ENCODE measurements at regions not wholly inside any gene's neighbourhood (a gene's known extent, or its start where the extent isn't known, plus 50 kb on each side); places are given as distances from the start of the nearest gene placed in this dataset.

DNA sequence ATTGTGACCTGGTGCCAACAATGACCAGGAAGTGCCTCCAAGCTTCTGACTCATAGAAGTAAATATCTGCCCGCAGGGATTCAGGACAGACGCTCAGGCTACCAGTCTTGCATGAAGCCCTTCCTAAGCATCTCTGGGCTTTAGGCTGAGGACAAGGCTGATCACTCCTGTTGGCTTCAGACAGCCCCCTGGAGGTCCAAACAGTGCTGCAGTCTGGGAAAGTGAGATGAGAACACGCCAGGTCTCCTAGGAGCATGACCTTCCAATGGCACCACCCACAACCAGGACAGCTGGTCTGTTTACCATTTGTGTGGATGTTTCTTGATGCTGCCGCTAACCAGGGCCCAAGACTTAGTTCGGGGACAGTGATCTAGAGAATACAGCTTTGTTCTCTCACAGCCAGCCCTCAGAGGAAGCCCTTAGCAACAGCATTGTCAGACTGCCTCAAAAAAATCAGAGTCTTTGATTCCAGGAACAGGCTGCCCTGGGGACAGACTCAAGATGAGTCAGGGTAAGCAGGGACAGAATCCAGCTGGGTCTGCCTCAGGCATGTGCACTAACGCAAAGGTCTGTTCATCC, 111.2 kb downstream of the ZNF280B start (continued):
- TF ChIP-seq SOX15 (CRISPR knock-in tag; IDR thresholded peaks at IDR 0.05): no peak
- TF ChIP-seq, protein P1, sequence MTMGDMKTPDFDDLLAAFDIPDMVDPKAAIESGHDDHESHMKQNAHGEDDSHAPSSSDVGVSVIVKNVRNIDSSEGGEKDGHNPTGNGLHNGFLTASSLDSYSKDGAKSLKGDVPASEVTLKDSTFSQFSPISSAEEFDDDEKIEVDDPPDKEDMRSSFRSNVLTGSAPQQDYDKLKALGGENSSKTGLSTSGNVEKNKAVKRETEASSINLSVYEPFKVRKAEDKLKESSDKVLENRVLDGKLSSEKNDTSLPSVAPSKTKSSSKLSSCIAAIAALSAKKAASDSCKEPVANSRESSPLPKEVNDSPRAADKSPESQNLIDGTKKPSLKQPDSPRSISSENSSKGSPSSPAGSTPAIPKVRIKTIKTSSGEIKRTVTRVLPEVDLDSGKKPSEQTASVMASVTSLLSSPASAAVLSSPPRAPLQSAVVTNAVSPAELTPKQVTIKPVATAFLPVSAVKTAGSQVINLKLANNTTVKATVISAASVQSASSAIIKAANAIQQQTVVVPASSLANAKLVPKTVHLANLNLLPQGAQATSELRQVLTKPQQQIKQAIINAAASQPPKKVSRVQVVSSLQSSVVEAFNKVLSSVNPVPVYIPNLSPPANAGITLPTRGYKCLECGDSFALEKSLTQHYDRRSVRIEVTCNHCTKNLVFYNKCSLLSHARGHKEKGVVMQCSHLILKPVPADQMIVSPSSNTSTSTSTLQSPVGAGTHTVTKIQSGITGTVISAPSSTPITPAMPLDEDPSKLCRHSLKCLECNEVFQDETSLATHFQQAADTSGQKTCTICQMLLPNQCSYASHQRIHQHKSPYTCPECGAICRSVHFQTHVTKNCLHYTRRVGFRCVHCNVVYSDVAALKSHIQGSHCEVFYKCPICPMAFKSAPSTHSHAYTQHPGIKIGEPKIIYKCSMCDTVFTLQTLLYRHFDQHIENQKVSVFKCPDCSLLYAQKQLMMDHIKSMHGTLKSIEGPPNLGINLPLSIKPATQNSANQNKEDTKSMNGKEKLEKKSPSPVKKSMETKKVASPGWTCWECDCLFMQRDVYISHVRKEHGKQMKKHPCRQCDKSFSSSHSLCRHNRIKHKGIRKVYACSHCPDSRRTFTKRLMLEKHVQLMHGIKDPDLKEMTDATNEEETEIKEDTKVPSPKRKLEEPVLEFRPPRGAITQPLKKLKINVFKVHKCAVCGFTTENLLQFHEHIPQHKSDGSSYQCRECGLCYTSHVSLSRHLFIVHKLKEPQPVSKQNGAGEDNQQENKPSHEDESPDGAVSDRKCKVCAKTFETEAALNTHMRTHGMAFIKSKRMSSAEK (CRISPR knock-in tag; IDR thresholded peaks at IDR 0.05; ENCODE audit: borderline replicate concordance): no peak
- TF ChIP-seq MYBL2 (CRISPR knock-in tag; IDR thresholded peaks at IDR 0.05): no peak
- TF ChIP-seq FOXJ3 (CRISPR knock-in tag; IDR thresholded peaks at IDR 0.05; ENCODE audit: borderline replicate concordance): no peak
- no peak for TF ChIP-seq TEAD4 (CRISPR knock-in tag; IDR thresholded peaks at IDR 0.05)
- TF ChIP-seq MXD4 (CRISPR knock-in tag; IDR thresholded peaks at IDR 0.05; ENCODE audit: borderline replicate concordance): no peak
- TF ChIP-seq EMX1 (CRISPR knock-in tag; IDR thresholded peaks at IDR 0.05): no peak
- TF ChIP-seq ZNF396 (CRISPR knock-in tag; IDR thresholded peaks at IDR 0.05; ENCODE audit: borderline replicate concordance): no peak
- no peak for TF ChIP-seq TEAD1 (CRISPR knock-in tag; IDR thresholded peaks at IDR 0.05)

DNA sequence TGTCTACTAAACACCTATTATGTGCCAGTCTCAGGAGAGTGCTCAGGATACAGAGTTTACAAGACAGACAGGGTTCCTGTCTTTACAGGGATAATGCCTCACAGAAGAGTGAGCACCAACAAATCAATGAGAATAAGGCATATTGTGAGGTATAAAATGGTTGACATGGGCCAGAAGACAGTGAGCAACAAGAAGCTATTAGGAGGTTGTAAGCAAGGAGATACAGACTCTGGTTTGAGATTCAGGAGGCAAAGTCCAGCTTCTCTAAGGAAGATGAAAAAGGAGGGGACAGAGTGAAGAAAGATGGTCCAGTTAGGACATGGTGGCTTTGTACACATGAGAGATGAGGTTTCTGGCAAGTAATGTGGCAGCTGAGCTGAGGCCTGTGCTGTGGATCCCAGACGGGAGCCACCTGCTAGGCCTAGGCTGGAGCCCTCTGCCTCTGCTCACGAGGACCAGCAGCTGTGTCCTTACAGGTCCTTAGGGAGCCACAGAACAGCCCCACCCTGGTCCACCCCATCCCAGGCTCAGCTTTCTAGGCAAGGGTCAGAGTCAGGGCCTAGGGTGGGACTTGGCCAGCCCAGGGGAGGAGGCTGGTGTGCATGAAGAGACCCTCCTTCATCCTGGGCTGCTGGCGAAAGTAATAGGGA, 110.5 kb downstream of the ZNF280B start:
- ATAC-seq (peak; percentile 41; the same call in 1 of the 2 replicates), DNase-seq (ENCODE audit: low spot score) (no peak)
- no peaks in the 10 kb centered on the region for H3K36me3 Mint-ChIP-seq
- CTCF ChIA-PET: interaction anchor here (1.0 to 2.1 kb wide), 4 partner anchors 17 to 49 kb away, joined by 4 to 12 read pairs (median 6); no protein-coding TSS in a partner anchor
- POLR2A ChIA-PET: no interaction called here
- H3K9me3 Mint-ChIP-seq: peaks cover 5% of the 10 kb centered on the region; the same call in 1 of the 2 replicates
- peaks cover 100% of the 10 kb centered on the region for H3K27me3 Mint-ChIP-seq (ENCODE audit: low read depth)
- H3K4me1 Mint-ChIP-seq: no peaks in the 10 kb centered on the region
- H3K4me3 Mint-ChIP-seq: no peak overlapping the region
- no peak overlapping the region for H3K27ac Mint-ChIP-seq
- TF ChIP-seq, protein P2, sequence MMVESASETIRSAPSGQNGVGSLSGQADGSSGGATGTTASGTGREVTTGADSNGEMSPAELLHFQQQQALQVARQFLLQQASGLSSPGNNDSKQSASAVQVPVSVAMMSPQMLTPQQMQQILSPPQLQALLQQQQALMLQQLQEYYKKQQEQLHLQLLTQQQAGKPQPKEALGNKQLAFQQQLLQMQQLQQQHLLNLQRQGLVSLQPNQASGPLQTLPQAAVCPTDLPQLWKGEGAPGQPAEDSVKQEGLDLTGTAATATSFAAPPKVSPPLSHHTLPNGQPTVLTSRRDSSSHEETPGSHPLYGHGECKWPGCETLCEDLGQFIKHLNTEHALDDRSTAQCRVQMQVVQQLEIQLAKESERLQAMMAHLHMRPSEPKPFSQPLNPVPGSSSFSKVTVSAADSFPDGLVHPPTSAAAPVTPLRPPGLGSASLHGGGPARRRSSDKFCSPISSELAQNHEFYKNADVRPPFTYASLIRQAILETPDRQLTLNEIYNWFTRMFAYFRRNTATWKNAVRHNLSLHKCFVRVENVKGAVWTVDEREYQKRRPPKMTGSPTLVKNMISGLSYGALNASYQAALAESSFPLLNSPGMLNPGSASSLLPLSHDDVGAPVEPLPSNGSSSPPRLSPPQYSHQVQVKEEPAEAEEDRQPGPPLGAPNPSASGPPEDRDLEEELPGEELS (CRISPR knock-in tag; IDR thresholded peaks at IDR 0.05): no peak
- TF ChIP-seq, protein P3, sequence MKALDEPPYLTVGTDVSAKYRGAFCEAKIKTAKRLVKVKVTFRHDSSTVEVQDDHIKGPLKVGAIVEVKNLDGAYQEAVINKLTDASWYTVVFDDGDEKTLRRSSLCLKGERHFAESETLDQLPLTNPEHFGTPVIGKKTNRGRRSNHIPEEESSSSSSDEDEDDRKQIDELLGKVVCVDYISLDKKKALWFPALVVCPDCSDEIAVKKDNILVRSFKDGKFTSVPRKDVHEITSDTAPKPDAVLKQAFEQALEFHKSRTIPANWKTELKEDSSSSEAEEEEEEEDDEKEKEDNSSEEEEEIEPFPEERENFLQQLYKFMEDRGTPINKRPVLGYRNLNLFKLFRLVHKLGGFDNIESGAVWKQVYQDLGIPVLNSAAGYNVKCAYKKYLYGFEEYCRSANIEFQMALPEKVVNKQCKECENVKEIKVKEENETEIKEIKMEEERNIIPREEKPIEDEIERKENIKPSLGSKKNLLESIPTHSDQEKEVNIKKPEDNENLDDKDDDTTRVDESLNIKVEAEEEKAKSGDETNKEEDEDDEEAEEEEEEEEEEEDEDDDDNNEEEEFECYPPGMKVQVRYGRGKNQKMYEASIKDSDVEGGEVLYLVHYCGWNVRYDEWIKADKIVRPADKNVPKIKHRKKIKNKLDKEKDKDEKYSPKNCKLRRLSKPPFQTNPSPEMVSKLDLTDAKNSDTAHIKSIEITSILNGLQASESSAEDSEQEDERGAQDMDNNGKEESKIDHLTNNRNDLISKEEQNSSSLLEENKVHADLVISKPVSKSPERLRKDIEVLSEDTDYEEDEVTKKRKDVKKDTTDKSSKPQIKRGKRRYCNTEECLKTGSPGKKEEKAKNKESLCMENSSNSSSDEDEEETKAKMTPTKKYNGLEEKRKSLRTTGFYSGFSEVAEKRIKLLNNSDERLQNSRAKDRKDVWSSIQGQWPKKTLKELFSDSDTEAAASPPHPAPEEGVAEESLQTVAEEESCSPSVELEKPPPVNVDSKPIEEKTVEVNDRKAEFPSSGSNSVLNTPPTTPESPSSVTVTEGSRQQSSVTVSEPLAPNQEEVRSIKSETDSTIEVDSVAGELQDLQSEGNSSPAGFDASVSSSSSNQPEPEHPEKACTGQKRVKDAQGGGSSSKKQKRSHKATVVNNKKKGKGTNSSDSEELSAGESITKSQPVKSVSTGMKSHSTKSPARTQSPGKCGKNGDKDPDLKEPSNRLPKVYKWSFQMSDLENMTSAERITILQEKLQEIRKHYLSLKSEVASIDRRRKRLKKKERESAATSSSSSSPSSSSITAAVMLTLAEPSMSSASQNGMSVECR (CRISPR knock-in tag; IDR thresholded peaks at IDR 0.05; ENCODE audit: borderline replicate concordance): no peak
- TF ChIP-seq TEAD1 (CRISPR knock-in tag; IDR thresholded peaks at IDR 0.05): no peak
- TF ChIP-seq, protein P4, sequence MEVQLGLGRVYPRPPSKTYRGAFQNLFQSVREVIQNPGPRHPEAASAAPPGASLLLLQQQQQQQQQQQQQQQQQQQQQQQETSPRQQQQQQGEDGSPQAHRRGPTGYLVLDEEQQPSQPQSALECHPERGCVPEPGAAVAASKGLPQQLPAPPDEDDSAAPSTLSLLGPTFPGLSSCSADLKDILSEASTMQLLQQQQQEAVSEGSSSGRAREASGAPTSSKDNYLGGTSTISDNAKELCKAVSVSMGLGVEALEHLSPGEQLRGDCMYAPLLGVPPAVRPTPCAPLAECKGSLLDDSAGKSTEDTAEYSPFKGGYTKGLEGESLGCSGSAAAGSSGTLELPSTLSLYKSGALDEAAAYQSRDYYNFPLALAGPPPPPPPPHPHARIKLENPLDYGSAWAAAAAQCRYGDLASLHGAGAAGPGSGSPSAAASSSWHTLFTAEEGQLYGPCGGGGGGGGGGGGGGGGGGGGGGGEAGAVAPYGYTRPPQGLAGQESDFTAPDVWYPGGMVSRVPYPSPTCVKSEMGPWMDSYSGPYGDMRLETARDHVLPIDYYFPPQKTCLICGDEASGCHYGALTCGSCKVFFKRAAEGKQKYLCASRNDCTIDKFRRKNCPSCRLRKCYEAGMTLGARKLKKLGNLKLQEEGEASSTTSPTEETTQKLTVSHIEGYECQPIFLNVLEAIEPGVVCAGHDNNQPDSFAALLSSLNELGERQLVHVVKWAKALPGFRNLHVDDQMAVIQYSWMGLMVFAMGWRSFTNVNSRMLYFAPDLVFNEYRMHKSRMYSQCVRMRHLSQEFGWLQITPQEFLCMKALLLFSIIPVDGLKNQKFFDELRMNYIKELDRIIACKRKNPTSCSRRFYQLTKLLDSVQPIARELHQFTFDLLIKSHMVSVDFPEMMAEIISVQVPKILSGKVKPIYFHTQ (CRISPR knock-in tag; IDR thresholded peaks at IDR 0.05): no peak
- no peak for TF ChIP-seq NR3C1 (CRISPR knock-in tag; conservative IDR thresholded peaks at IDR 0.05; ENCODE audit: low read depth)
- TF ChIP-seq CBFB (CRISPR knock-in tag; IDR thresholded peaks at IDR 0.05; ENCODE audit: low read depth): no peak
- no peak for TF ChIP-seq ZNF416 (CRISPR knock-in tag; IDR thresholded peaks at IDR 0.05)
- TF ChIP-seq, protein P5, sequence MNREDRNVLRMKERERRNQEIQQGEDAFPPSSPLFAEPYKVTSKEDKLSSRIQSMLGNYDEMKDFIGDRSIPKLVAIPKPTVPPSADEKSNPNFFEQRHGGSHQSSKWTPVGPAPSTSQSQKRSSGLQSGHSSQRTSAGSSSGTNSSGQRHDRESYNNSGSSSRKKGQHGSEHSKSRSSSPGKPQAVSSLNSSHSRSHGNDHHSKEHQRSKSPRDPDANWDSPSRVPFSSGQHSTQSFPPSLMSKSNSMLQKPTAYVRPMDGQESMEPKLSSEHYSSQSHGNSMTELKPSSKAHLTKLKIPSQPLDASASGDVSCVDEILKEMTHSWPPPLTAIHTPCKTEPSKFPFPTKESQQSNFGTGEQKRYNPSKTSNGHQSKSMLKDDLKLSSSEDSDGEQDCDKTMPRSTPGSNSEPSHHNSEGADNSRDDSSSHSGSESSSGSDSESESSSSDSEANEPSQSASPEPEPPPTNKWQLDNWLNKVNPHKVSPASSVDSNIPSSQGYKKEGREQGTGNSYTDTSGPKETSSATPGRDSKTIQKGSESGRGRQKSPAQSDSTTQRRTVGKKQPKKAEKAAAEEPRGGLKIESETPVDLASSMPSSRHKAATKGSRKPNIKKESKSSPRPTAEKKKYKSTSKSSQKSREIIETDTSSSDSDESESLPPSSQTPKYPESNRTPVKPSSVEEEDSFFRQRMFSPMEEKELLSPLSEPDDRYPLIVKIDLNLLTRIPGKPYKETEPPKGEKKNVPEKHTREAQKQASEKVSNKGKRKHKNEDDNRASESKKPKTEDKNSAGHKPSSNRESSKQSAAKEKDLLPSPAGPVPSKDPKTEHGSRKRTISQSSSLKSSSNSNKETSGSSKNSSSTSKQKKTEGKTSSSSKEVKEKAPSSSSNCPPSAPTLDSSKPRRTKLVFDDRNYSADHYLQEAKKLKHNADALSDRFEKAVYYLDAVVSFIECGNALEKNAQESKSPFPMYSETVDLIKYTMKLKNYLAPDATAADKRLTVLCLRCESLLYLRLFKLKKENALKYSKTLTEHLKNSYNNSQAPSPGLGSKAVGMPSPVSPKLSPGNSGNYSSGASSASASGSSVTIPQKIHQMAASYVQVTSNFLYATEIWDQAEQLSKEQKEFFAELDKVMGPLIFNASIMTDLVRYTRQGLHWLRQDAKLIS (CRISPR knock-in tag; IDR thresholded peaks at IDR 0.05; ENCODE audit: borderline replicate concordance): no peak
- no peak for TF ChIP-seq NR2C2 (CRISPR knock-in tag; IDR thresholded peaks at IDR 0.05)
- TF ChIP-seq ZNF138 (CRISPR knock-in tag; conservative IDR thresholded peaks at IDR 0.05): no peak
